CD4-positive, alpha-beta T cell (primary cell): ENCODE measurements at regions not wholly inside any gene's neighbourhood (a gene's known extent, or its start where the extent isn't known, plus 50 kb on each side); places are given as distances from the start of the nearest gene placed in this dataset.

ENCODE experiments used
- ATAC-seq: fragments of 200-7000 bp; cut with Tn5 transposase; one replicate; pipeline ENCODE4 v1.10.0; 2022; ENCODE audit warnings: mild to moderate bottlenecking; ENCODE audit not compliant: poor library complexity
- CTCF ChIA-PET: fragments of 350-600 bp; sonication (Branson Sonifier 250); formaldehyde crosslinking; loops from one replicate; lab custom pipeline; 2021; ENCODE audit warnings: antibody characterized with exemption, inconsistent platforms; lab: Charles Lee
- POLR2A ChIA-PET: fragments of 350-600 bp; sonication (Branson Sonifier 250); formaldehyde crosslinking; loops from one replicate; lab custom pipeline; 2021; ENCODE audit warnings: antibody characterized with exemption, inconsistent platforms; lab: Charles Lee
- DNase-seq, 14 experiments: peaks; one replicate each; pipeline ENCODE4 v3.0.0-alpha.2; 2013 to 2020; ENCODE audit warnings: mixed read lengths in 2 of 14
- H3K27ac ChIP-seq, 2 donors: one replicate each; pipeline versions ENCODE4 v1.5.1 to v1.7.0; 2013; ENCODE audit warnings: low read length in 2 of 2, low read depth in 1 of 2, mild to moderate bottlenecking in 1 of 2
- H3K27me3 ChIP-seq, 2 experiments: 1 replicate in 1 of 2; 2 replicates in 1 of 2; pipeline versions ENCODE4 v1.6.1 to v1.7.0; 2013; ENCODE audit warnings: low read length in 2 of 2, control low read depth in 1 of 2, mild to moderate bottlenecking in 1 of 2, moderate library complexity in 1 of 2; ENCODE audit not compliant: insufficient read depth in 2 of 2, control insufficient read depth in 1 of 2
- H3K36me3 ChIP-seq: one replicate; pipeline ENCODE4 v1.6.1; 2013; ENCODE audit warnings: low read length, control low read depth; ENCODE audit not compliant: insufficient read depth
- H3K4me1 ChIP-seq: one replicate; pipeline ENCODE4 v1.6.1; 2013; ENCODE audit warnings: low read length, control low read depth; ENCODE audit not compliant: insufficient read depth
- H3K4me3 ChIP-seq: one replicate; pipeline ENCODE4 v1.5.1; 2013; ENCODE audit warnings: mild to moderate bottlenecking, low read length, moderate library complexity
- H3K9me3 ChIP-seq, 2 experiments: 1 replicate in 1 of 2; 2 replicates in 1 of 2; pipeline versions ENCODE4 v1.6.1 to v1.7.0; 2013; ENCODE audit warnings: low read length in 2 of 2, mild to moderate bottlenecking in 2 of 2, control low read depth in 1 of 2, moderate library complexity in 1 of 2; ENCODE audit not compliant: control insufficient read depth in 1 of 2, insufficient read depth in 1 of 2
- H3K27ac Mint-ChIP-seq: one replicate; pipeline ENCODE4 v1.8.0; 2020; ENCODE audit warnings: mixed read lengths
- H3K27me3 Mint-ChIP-seq: one replicate; pipeline ENCODE4 v1.8.0; 2021; ENCODE audit warnings: mixed read lengths
- H3K36me3 Mint-ChIP-seq: one replicate; pipeline ENCODE4 v1.8.0; 2021; ENCODE audit warnings: low read depth, mixed read lengths
- H3K4me1 Mint-ChIP-seq: one replicate; pipeline ENCODE4 v1.8.0; 2021; ENCODE audit warnings: low read depth, mixed read lengths
- H3K4me3 Mint-ChIP-seq: one replicate; pipeline ENCODE4 v1.8.0; 2020; ENCODE audit warnings: mild to moderate bottlenecking, mixed read lengths
- H3K9me3 Mint-ChIP-seq: one replicate; pipeline ENCODE4 v1.8.0; 2020; ENCODE audit warnings: mixed read lengths
- intact Hi-C, 2 experiments: fragments of 100-400 bp; cut with DNase I in 1 of 2; cut with micrococcal nuclease in 1 of 2; formaldehyde crosslinking; loops; one replicate each; pipeline versions ENCODE4 v1.15.1 to v1.9.0; 2023 to 2025; cut with DNase I, micrococcal nuclease
- TF ChIP-seq, protein P1 (sequence below): fragments of 200-600 bp; IDR thresholded peaks from one replicate; pipeline ENCODE4 v1.8.0; 2022; ENCODE audit warnings: antibody characterized with exemption, mild to moderate bottlenecking

DNA sequence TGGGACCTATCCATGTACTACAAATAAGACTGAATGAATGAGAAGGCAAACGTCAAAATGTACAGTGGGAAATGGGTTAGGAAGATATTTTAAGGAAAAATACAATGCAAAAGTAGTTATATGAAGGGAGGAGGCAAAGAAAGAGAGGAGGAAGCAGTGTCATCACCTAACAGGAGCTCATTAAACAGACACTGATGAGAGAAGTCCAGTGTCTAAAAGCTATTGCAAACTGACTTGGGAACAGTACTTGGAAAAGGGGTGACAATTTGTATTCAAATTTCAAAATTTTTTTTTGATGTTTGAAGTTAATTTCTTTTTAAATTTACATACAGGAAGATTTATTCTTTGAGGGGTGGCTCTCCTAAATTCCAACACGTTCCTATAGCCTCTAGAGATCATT lies 143.5 kb upstream of the NOX3 start:
- Mint-ChIP-seq H3K36me3 (no peaks in the 10 kb centered on the region), H3K4me3 (no peak overlapping the region), H3K27me3 (no peaks in the 10 kb centered on the region), H3K4me1 (no peaks in the 10 kb centered on the region), H3K27ac (no peak overlapping the region), H3K9me3 (no peaks in the 10 kb centered on the region)
- CTCF ChIA-PET: no interaction called here
- TF ChIP-seq, protein P1, sequence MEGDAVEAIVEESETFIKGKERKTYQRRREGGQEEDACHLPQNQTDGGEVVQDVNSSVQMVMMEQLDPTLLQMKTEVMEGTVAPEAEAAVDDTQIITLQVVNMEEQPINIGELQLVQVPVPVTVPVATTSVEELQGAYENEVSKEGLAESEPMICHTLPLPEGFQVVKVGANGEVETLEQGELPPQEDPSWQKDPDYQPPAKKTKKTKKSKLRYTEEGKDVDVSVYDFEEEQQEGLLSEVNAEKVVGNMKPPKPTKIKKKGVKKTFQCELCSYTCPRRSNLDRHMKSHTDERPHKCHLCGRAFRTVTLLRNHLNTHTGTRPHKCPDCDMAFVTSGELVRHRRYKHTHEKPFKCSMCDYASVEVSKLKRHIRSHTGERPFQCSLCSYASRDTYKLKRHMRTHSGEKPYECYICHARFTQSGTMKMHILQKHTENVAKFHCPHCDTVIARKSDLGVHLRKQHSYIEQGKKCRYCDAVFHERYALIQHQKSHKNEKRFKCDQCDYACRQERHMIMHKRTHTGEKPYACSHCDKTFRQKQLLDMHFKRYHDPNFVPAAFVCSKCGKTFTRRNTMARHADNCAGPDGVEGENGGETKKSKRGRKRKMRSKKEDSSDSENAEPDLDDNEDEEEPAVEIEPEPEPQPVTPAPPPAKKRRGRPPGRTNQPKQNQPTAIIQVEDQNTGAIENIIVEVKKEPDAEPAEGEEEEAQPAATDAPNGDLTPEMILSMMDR: no peak
- DNase-seq (no peak), ATAC-seq (no peak)
- H3K4me3 ChIP-seq: no peak overlapping the region
- H3K9me3 ChIP-seq: no peaks in the 10 kb centered on the region
- intact Hi-C loops: no loop called here
- no peak overlapping the region for H3K27ac ChIP-seq
- no peaks in the 10 kb centered on the region for H3K4me1 ChIP-seq
- POLR2A ChIA-PET: no interaction called here
- H3K27me3 ChIP-seq: no peaks in the 10 kb centered on the region
- no peaks in the 10 kb centered on the region for H3K36me3 ChIP-seq

DNA sequence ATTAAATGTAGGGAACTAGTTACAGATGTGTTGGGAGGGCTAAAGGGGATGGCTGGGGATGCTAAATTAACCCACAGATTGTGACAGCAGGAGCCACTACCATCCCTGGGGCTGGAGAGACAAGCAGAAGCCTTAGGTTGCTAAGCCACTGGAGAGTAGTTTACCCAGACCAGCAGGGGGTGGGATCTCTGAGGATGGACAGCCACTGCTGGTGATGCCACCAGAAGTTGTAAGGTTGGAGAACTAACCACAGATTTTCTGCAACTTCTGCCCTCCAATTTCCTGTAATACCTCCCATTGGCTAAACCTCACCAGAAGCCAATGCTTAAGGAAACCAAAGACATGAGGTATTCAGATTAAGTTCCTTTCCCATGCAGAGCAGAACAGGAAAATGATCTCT lies 139.6 kb upstream of the NOX3 start:
- H3K27ac Mint-ChIP-seq: no peak overlapping the region
- no peaks in the 10 kb centered on the region for H3K4me1 ChIP-seq
- ATAC-seq (no peak), DNase-seq (no peak)
- no peaks in the 10 kb centered on the region for H3K27me3 ChIP-seq
- CTCF ChIA-PET: no interaction called here
- H3K4me3 Mint-ChIP-seq: no peak overlapping the region
- no peaks in the 10 kb centered on the region for H3K9me3 ChIP-seq
- H3K27ac ChIP-seq: no peak overlapping the region
- no peaks in the 10 kb centered on the region for H3K9me3 Mint-ChIP-seq
- no peaks in the 10 kb centered on the region for H3K36me3 ChIP-seq
- POLR2A ChIA-PET: no interaction called here
- H3K4me1 Mint-ChIP-seq: no peaks in the 10 kb centered on the region
- peaks cover 6% of the 10 kb centered on the region for H3K27me3 Mint-ChIP-seq
- TF ChIP-seq, protein P1: no peak
- no peaks in the 10 kb centered on the region for H3K36me3 Mint-ChIP-seq
- intact Hi-C loops: no loop called here
- H3K4me3 ChIP-seq: no peak overlapping the region

DNA sequence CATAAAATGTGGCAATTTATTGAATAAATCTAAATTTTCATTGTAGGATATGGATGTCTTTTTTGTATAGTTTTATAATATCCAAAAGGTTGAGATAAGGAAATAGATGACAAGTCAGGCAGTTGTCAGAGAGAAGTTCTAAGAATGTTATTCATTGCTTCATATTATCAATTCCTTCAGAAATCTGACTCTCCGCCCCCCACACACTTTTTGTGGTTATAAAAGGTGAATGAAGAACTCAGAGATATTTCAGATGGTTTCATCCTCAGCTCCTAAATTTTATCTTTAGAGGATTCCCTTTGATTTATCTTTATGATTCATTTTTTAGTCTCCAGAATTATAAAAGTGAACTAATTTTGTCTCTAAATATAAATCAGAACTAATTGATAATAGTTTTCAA lies 136.1 kb upstream of the NOX3 start:
- H3K4me3 Mint-ChIP-seq: no peak overlapping the region
- POLR2A ChIA-PET: no interaction called here
- DNase-seq (no peak), ATAC-seq (no peak)
- intact Hi-C loops: no loop called here
- H3K36me3 ChIP-seq: no peaks in the 10 kb centered on the region
- H3K27me3 Mint-ChIP-seq: peaks cover 6% of the 10 kb centered on the region
- TF ChIP-seq, protein P1: no peak
- no peak overlapping the region for H3K27ac ChIP-seq
- no peaks in the 10 kb centered on the region for H3K27me3 ChIP-seq
- H3K9me3 ChIP-seq: no peaks in the 10 kb centered on the region
- no peak overlapping the region for H3K4me3 ChIP-seq
- no peaks in the 10 kb centered on the region for H3K9me3 Mint-ChIP-seq
- H3K27ac Mint-ChIP-seq: no peak overlapping the region
- CTCF ChIA-PET: no interaction called here
- H3K4me1 Mint-ChIP-seq: no peaks in the 10 kb centered on the region
- H3K36me3 Mint-ChIP-seq: no peaks in the 10 kb centered on the region
- H3K4me1 ChIP-seq: no peaks in the 10 kb centered on the region
